GM23248 (cell line): ENCODE measurements at regions not wholly inside any gene's neighbourhood (a gene's known extent, or its start where the extent isn't known, plus 50 kb on each side); places are given as distances from the start of the nearest gene placed in this dataset.

Experiments used
- DNase-seq: peaks from one replicate; pipeline ENCODE4 v3.0.0-alpha.2; 2015
- H2AFZ ChIP-seq: fragments of 200-600 bp; sonication (generic); 2 replicates; pipeline ENCODE4 v1.6.1; 2016; ENCODE audit warnings: antibody characterized with exemption
- H3F3A ChIP-seq: fragments of 200-600 bp; sonication (generic); 2 replicates; pipeline ENCODE4 v1.6.1; 2016; ENCODE audit warnings: mild to moderate bottlenecking, antibody characterized with exemption, mixed run types; ENCODE audit not compliant: insufficient read depth
- H3K27ac ChIP-seq: fragments of 200-600 bp; sonication (generic); 2 replicates; pipeline ENCODE4 v1.5.1; 2016; ENCODE audit warnings: mild to moderate bottlenecking
- H3K27me3 ChIP-seq: fragments of 200-600 bp; sonication (generic); replicated peaks from 2 replicates; pipeline ENCODE4 v1.6.1; 2016; ENCODE audit warnings: mild to moderate bottlenecking; ENCODE audit not compliant: insufficient read depth
- H3K36me3 ChIP-seq: fragments of 200-600 bp; sonication (generic); 2 replicates; pipeline ENCODE4 v1.6.1; 2016; ENCODE audit warnings: low read depth, mild to moderate bottlenecking
- H3K4me1 ChIP-seq: fragments of 200-600 bp; sonication (generic); 2 replicates; pipeline ENCODE4 v1.6.1; 2016; ENCODE audit warnings: mild to moderate bottlenecking; ENCODE audit not compliant: insufficient read depth
- H3K4me2 ChIP-seq: fragments of 200-600 bp; sonication (generic); one replicate; pipeline ENCODE4 v1.6.1; 2016; ENCODE audit warnings: mild to moderate bottlenecking; ENCODE audit not compliant: unreplicated experiment
- H3K4me3 ChIP-seq: fragments of 200-600 bp; sonication (generic); 2 replicates; pipeline ENCODE4 v1.5.1; 2016; ENCODE audit warnings: mild to moderate bottlenecking
- H3K79me2 ChIP-seq: fragments of 200-600 bp; sonication (generic); 2 replicates; pipeline ENCODE4 v1.6.1; 2016; ENCODE audit warnings: mild to moderate bottlenecking; ENCODE audit not compliant: insufficient read depth
- H3K9ac ChIP-seq: fragments of 200-600 bp; sonication (generic); 2 replicates; pipeline ENCODE4 v1.6.1; 2016; ENCODE audit warnings: mild to moderate bottlenecking
- H3K9me2 ChIP-seq: fragments of 200-600 bp; sonication (generic); 2 replicates; pipeline ENCODE4 v1.6.1; 2016; ENCODE audit warnings: mixed run types, mild to moderate bottlenecking, moderate library complexity; ENCODE audit not compliant: insufficient read depth
- H3K9me3 ChIP-seq: fragments of 200-600 bp; sonication (generic); one replicate; pipeline ENCODE4 v1.6.1; 2017; ENCODE audit warnings: low read depth
- H4K20me1 ChIP-seq: fragments of 200-600 bp; sonication (generic); 2 replicates; pipeline ENCODE4 v1.6.0; 2016; ENCODE audit not compliant: insufficient read depth
- EZH2 ChIP-seq: fragments of 200-600 bp; sonication (generic); IDR thresholded peaks from 2 replicates; pipeline ENCODE4 v1.6.1; 2018; ENCODE audit warnings: antibody characterized with exemption, mild to moderate bottlenecking; ENCODE audit not compliant: insufficient read depth, poor library complexity, severe bottlenecking
- EZH2phosphoT487 ChIP-seq: fragments of 200-600 bp; sonication (generic); IDR thresholded peaks from 2 replicates; pipeline ENCODE4 v1.6.1; 2018; ENCODE audit warnings: antibody characterized with exemption, moderate library complexity, mild to moderate bottlenecking, low read depth; ENCODE audit not compliant: insufficient read depth
- WGBS, 2 experiments: methylation state at CpG; one replicate each; pipeline ENCODE4 v1.1.6; 2015 to 2017; ENCODE audit warnings: low lambda C conversion rate in 2 of 2, low coverage in 1 of 2; ENCODE audit errors: missing lambda C conversion rate in 2 of 2; 5-methylcytosine and 5-hydroxymethylcytosine counted together
- in situ Hi-C: fragments of 300-500 bp; cut with MboI; formaldehyde crosslinking; loops from 2 replicates; pipeline ENCODE4 v1.15.0; 2020

DNA sequence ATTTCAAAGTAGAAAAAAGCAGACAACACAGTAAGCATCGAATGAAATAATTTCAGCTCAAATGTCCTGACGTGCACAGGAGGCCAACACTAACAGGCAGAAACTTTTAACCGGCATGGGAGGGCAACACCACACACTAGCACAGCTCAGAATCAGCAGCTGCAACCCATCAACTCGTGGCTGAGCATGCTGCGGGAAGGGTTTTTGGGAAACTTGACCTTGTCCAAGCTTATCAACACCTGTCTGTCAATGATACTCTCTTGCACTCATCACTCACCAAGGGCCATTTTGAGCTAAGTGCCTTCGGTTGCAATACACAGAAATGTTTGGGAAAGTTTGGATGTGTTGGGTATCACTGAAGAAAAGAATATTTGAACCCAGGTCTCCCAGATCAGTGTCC, 483.7 kb downstream of the TSHZ3 start:
- no peak overlapping the region for H3K27ac ChIP-seq
- no peaks in the 10 kb centered on the region for H3K9me2 ChIP-seq
- WGBS, 2 experiments, result 17 to 20% methylated on average over 6 of the region's 6 CpGs
- H3K9me3 ChIP-seq, result no peaks in the 10 kb centered on the region
- H2AFZ ChIP-seq, result no peak overlapping the region
- no peak for DNase-seq
- no peaks in the 10 kb centered on the region for H3K4me1 ChIP-seq
- TF ChIP-seq EZH2phosphoT487 (no peak), EZH2 (no peak)
- no peaks in the 10 kb centered on the region for H4K20me1 ChIP-seq
- no peaks in the 10 kb centered on the region for H3K27me3 ChIP-seq
- no peak overlapping the region for H3K4me3 ChIP-seq
- H3K9ac ChIP-seq, result no peak overlapping the region
- H3K36me3 ChIP-seq, result no peaks in the 10 kb centered on the region
- no peak overlapping the region for H3K4me2 ChIP-seq
- in situ Hi-C loops, result no loop called here
- no peaks in the 10 kb centered on the region for H3K79me2 ChIP-seq
- H3F3A ChIP-seq, result no peaks in the 10 kb centered on the region

- Histone ChIP-seq H3K79me2 (no peaks in the 10 kb centered on the region), H3K9ac (no peak overlapping the region), H3K27ac (no peak overlapping the region), H3K9me2 (no peaks in the 10 kb centered on the region), H3K4me3 (no peak overlapping the region), H3F3A (no peaks in the 10 kb centered on the region), H3K36me3 (no peaks in the 10 kb centered on the region), H3K4me1 (no peaks in the 10 kb centered on the region), H3K27me3 (no peaks in the 10 kb centered on the region), H4K20me1 (no peaks in the 10 kb centered on the region), H2AFZ (no peak overlapping the region), H3K4me2 (no peak overlapping the region), H3K9me3 (no peaks in the 10 kb centered on the region)
- no peak for DNase-seq
- in situ Hi-C loops, result no loop called here
- WGBS, 2 experiments, result 42 to 43% methylated on average over 13 of the region's 13 CpGs
- no peak for TF ChIP-seq EZH2phosphoT487
- TF ChIP-seq EZH2, result no peak
Observed at GRCh38 chr19:30864391-30865215, 484.6 kb downstream of the TSHZ3 start.

GRCh38 chr19:30862876-30863275, 486.4 kb downstream of the TSHZ3 start:
- no peaks in the 10 kb centered on the region for H3K4me1 ChIP-seq
- 58 to 61% methylated on average over 19 of the region's 19 CpGs for WGBS, 2 experiments
- no peak overlapping the region for H2AFZ ChIP-seq
- H3K4me2 ChIP-seq, result no peak overlapping the region
- H3K27ac ChIP-seq, result no peak overlapping the region
- H3K79me2 ChIP-seq, result no peaks in the 10 kb centered on the region
- no peak overlapping the region for H3K4me3 ChIP-seq
- no peaks in the 10 kb centered on the region for H3F3A ChIP-seq
- H4K20me1 ChIP-seq, result no peaks in the 10 kb centered on the region
- DNase-seq, result no peak
- no peaks in the 10 kb centered on the region for H3K36me3 ChIP-seq
- H3K9ac ChIP-seq, result no peak overlapping the region
- no peaks in the 10 kb centered on the region for H3K9me3 ChIP-seq
- TF ChIP-seq EZH2phosphoT487 (no peak), EZH2 (no peak)
- H3K27me3 ChIP-seq, result no peaks in the 10 kb centered on the region
- no peaks in the 10 kb centered on the region for H3K9me2 ChIP-seq
- in situ Hi-C loops, result no loop called here

DNA sequence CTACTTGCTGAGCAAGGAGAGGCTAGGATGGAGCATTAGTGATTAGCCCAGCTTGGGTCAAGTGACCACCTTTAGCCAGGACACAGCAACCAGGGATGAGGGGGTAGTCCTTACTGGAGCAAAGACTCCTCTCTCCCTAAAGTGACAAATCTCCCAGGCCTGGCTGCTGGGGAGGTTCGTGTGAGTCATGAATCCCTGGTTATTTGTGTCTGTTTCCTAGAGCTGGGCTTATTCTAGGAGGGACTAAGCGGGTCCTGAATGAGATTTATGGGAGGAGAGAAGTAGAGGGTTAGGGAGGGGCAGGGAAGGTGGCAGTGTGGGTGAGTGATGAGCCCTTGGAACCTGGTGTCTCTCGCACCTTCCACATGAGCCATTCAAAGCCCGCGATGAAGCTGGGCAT, 487.3 kb downstream of the TSHZ3 start:
- H3K27me3 ChIP-seq, result no peaks in the 10 kb centered on the region
- H3K9me3 ChIP-seq, result no peaks in the 10 kb centered on the region
- H2AFZ ChIP-seq, result no peak overlapping the region
- H3K4me1 ChIP-seq, result no peaks in the 10 kb centered on the region
- H3K9ac ChIP-seq, result no peak overlapping the region
- H3K9me2 ChIP-seq, result no peaks in the 10 kb centered on the region
- no peak overlapping the region for H3K4me2 ChIP-seq
- no peaks in the 10 kb centered on the region for H3F3A ChIP-seq
- TF ChIP-seq EZH2 (no peak), EZH2phosphoT487 (no peak)
- H3K36me3 ChIP-seq, result no peaks in the 10 kb centered on the region
- no peak for DNase-seq
- 43 to 45% methylated on average over 5 of the region's 5 CpGs for WGBS, 2 experiments
- in situ Hi-C loops, result no loop called here
- H4K20me1 ChIP-seq, result no peaks in the 10 kb centered on the region
- no peak overlapping the region for H3K27ac ChIP-seq
- no peak overlapping the region for H3K4me3 ChIP-seq
- H3K79me2 ChIP-seq, result no peaks in the 10 kb centered on the region
